C4-2B (cell line): ENCODE measurements at regions not wholly inside any gene's neighbourhood (a gene's known extent, or its start where the extent isn't known, plus 50 kb on each side); places are given as distances from the start of the nearest gene placed in this dataset.

ENCODE experiments used
- ZFX ChIP-seq: fragments of 450-650 bp; IDR thresholded peaks from 2 replicates; pipeline ENCODE4 v1.6.1; 2017
- TF ChIP-seq, protein P1 (sequence below): fragments of 450-650 bp; conservative IDR thresholded peaks from 2 replicates; pipeline ENCODE4 v1.5.1; 2017; ENCODE audit warnings: mild to moderate bottlenecking

DNA sequence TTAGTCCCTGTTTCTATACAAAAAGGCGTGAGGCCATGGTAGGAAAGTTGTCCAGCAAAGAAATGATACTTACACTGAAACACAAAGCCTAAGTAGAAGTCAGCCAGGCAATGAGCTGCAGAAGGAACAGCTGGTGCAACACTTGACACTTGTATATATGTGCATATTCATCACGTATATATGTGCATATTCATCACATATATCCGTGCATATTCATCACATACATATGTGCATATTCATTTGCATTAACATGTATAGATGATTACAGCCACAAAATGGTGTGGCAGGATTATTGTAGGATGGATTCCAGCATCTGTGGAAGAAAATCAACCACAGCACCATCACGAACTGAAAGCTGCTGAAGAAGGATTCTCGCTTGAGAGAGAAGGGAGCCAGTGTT, 189.0 kb upstream of the RGS18 start:
- TF ChIP-seq, protein P1, sequence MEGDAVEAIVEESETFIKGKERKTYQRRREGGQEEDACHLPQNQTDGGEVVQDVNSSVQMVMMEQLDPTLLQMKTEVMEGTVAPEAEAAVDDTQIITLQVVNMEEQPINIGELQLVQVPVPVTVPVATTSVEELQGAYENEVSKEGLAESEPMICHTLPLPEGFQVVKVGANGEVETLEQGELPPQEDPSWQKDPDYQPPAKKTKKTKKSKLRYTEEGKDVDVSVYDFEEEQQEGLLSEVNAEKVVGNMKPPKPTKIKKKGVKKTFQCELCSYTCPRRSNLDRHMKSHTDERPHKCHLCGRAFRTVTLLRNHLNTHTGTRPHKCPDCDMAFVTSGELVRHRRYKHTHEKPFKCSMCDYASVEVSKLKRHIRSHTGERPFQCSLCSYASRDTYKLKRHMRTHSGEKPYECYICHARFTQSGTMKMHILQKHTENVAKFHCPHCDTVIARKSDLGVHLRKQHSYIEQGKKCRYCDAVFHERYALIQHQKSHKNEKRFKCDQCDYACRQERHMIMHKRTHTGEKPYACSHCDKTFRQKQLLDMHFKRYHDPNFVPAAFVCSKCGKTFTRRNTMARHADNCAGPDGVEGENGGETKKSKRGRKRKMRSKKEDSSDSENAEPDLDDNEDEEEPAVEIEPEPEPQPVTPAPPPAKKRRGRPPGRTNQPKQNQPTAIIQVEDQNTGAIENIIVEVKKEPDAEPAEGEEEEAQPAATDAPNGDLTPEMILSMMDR = no peak
- TF ChIP-seq ZFX = no peak
